ENCODE measurements at regions not wholly inside any gene's neighbourhood (a gene's known extent, or its start where the extent isn't known, plus 50 kb on each side); places are given as distances from the start of the nearest gene placed in this dataset.

- no peak for FAIRE-seq
- TF ChIP-seq EZH2 (IDR thresholded peaks at IDR 0.05; ENCODE audit: low read length) = no peak
- TF ChIP-seq, protein P1, sequence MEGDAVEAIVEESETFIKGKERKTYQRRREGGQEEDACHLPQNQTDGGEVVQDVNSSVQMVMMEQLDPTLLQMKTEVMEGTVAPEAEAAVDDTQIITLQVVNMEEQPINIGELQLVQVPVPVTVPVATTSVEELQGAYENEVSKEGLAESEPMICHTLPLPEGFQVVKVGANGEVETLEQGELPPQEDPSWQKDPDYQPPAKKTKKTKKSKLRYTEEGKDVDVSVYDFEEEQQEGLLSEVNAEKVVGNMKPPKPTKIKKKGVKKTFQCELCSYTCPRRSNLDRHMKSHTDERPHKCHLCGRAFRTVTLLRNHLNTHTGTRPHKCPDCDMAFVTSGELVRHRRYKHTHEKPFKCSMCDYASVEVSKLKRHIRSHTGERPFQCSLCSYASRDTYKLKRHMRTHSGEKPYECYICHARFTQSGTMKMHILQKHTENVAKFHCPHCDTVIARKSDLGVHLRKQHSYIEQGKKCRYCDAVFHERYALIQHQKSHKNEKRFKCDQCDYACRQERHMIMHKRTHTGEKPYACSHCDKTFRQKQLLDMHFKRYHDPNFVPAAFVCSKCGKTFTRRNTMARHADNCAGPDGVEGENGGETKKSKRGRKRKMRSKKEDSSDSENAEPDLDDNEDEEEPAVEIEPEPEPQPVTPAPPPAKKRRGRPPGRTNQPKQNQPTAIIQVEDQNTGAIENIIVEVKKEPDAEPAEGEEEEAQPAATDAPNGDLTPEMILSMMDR (optimal IDR thresholded peaks at IDR 0.05 in 1 of 3, IDR thresholded peaks at IDR 0.05 in 1 of 3, conservative IDR thresholded peaks at IDR 0.05 in 1 of 3; ENCODE audit: extremely low read depth in 1 of 3, insufficient read depth in 2 of 3, low read length in 3 of 3) = no peak
- H3K9ac ChIP-seq (ENCODE audit: control insufficient read depth, extremely low read depth, insufficient read depth, low read length) = no peak overlapping the region
- no peak for DNase-seq (ENCODE audit: low read depth, low spot score)
- no peak overlapping the region for H3K4me3 ChIP-seq (ENCODE audit: control insufficient read depth in 2 of 3, extremely low read depth in 1 of 3, insufficient read depth in 2 of 3, low read depth in 1 of 3, low read length in 3 of 3)
- dilution Hi-C loops (cut with MboI; ENCODE audit: extremely low pct_ligation_motif_present, low sequenced_read_pairs) = no loop called here
- no peaks in the 10 kb centered on the region for H3K4me1 ChIP-seq (ENCODE audit: control insufficient read depth, extremely low read depth, insufficient read depth, low read length)
- no peaks in the 10 kb centered on the region for H3K79me2 ChIP-seq (ENCODE audit: control insufficient read depth, insufficient read depth, low read length)
- H3K27me3 ChIP-seq (ENCODE audit: control insufficient read depth, extremely low read depth, insufficient read depth, low read length) = no peaks in the 10 kb centered on the region
- no peaks in the 10 kb centered on the region for H3K9me1 ChIP-seq (ENCODE audit: control insufficient read depth, extremely low read depth, insufficient read depth, low read length)
- H4K20me1 ChIP-seq (ENCODE audit: control insufficient read depth, extremely low read depth, insufficient read depth, low read length) = no peaks in the 10 kb centered on the region
- no peak overlapping the region for H2AFZ ChIP-seq (ENCODE audit: control insufficient read depth, low read length)
- no peaks in the 10 kb centered on the region for H3K9me3 ChIP-seq (ENCODE audit: control insufficient read depth, low read depth, low read length)
- H3K27ac ChIP-seq (ENCODE audit: control insufficient read depth, insufficient read depth, low read length) = no peak overlapping the region
- H3K4me2 ChIP-seq (ENCODE audit: control insufficient read depth, extremely low read depth, insufficient read depth, low read depth, low read length) = no peak overlapping the region
- no peaks in the 10 kb centered on the region for H3K36me3 ChIP-seq (ENCODE audit: control insufficient read depth in 2 of 2, extremely low read depth in 1 of 2, insufficient read depth in 2 of 2, low read length in 2 of 2)
Observed at GRCh38 chr3:105093371-105094252, 273.1 kb upstream of the ALCAM start.

GRCh38 chr3:105094588-105094987 is 272.1 kb upstream of the ALCAM start:
- dilution Hi-C loops (cut with MboI; ENCODE audit: extremely low pct_ligation_motif_present, low sequenced_read_pairs) = no loop called here
- FAIRE-seq = no peak
- TF ChIP-seq, protein P1 (optimal IDR thresholded peaks at IDR 0.05 in 1 of 3, IDR thresholded peaks at IDR 0.05 in 1 of 3, conservative IDR thresholded peaks at IDR 0.05 in 1 of 3; ENCODE audit: extremely low read depth in 1 of 3, insufficient read depth in 2 of 3, low read length in 3 of 3) = no peak
- no peak for TF ChIP-seq EZH2 (IDR thresholded peaks at IDR 0.05; ENCODE audit: low read length)

More at GRCh38 chr3:105094588-105094987, 272.1 kb upstream of the ALCAM start:
- H2AFZ ChIP-seq (ENCODE audit: control insufficient read depth, low read length) = no peak overlapping the region
- H3K9me1 ChIP-seq (ENCODE audit: control insufficient read depth, extremely low read depth, insufficient read depth, low read length) = no peaks in the 10 kb centered on the region
- no peak overlapping the region for H3K4me3 ChIP-seq (ENCODE audit: control insufficient read depth in 2 of 3, extremely low read depth in 1 of 3, insufficient read depth in 2 of 3, low read depth in 1 of 3, low read length in 3 of 3)
- H3K9me3 ChIP-seq (ENCODE audit: control insufficient read depth, low read depth, low read length) = no peaks in the 10 kb centered on the region
- no peaks in the 10 kb centered on the region for H3K4me1 ChIP-seq (ENCODE audit: control insufficient read depth, extremely low read depth, insufficient read depth, low read length)
- no peaks in the 10 kb centered on the region for H3K36me3 ChIP-seq (ENCODE audit: control insufficient read depth in 2 of 2, extremely low read depth in 1 of 2, insufficient read depth in 2 of 2, low read length in 2 of 2)
- no peaks in the 10 kb centered on the region for H4K20me1 ChIP-seq (ENCODE audit: control insufficient read depth, extremely low read depth, insufficient read depth, low read length)
- no peak overlapping the region for H3K9ac ChIP-seq (ENCODE audit: control insufficient read depth, extremely low read depth, insufficient read depth, low read length)
- no peak overlapping the region for H3K27ac ChIP-seq (ENCODE audit: control insufficient read depth, insufficient read depth, low read length)
- DNase-seq (ENCODE audit: low read depth, low spot score) = no peak
- no peak overlapping the region for H3K4me2 ChIP-seq (ENCODE audit: control insufficient read depth, extremely low read depth, insufficient read depth, low read depth, low read length)
- no peaks in the 10 kb centered on the region for H3K27me3 ChIP-seq (ENCODE audit: control insufficient read depth, extremely low read depth, insufficient read depth, low read length)
- no peaks in the 10 kb centered on the region for H3K79me2 ChIP-seq (ENCODE audit: control insufficient read depth, insufficient read depth, low read length)
